ENCODE measurements at regions not wholly inside any gene's neighbourhood (a gene's known extent, or its start where the extent isn't known, plus 50 kb on each side); places are given as distances from the start of the nearest gene placed in this dataset.
"Not testable (repeated sequence)": the region's sequence is repeated elsewhere in the genome, so short reads cannot be mapped to it uniquely, and the experiment has no call there.

DNA sequence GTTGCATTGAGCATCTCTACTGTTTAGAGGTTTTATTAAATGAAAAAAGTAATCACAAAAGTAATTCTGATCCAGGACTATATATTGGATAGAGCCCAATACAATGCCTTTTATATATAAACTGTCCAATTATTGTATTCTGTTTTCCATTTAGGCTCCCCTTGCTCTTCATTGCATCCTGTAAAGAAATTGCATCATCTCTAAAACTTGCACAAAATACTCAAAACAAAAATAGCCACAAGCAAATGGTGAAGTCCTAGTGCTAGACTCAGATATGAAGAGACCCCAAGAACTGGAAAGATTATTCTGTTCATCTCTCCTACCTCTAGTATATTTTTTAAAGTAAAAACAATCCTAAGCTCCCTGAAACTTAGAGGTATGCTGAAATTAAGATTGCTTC lies 195.8 kb downstream of the NNT start:
- Histone ChIP-seq H3K9ac (ENCODE audit: low read length) (no peak overlapping the region), H3K36me3 (ENCODE audit: control insufficient read depth in 1 of 2, insufficient read depth in 2 of 2, low read length in 2 of 2) (no peaks in the 10 kb centered on the region), H3K4me2 (ENCODE audit: low read length) (no peak overlapping the region), H3K9me2 (ENCODE audit: insufficient read depth) (no peaks in the 10 kb centered on the region), H3K27me3 (ENCODE audit: insufficient read depth, low read length) (no peaks in the 10 kb centered on the region), H3K4me1 (ENCODE audit: control insufficient read depth in 1 of 2, insufficient read depth in 2 of 2, low read length in 2 of 2) (no peaks in the 10 kb centered on the region), H2AFZ (ENCODE audit: low read depth, low read length, poor library complexity, severe bottlenecking) (no peak overlapping the region), H3K79me2 (ENCODE audit: insufficient read depth, low read length) (no peaks in the 10 kb centered on the region), H3K27ac (ENCODE audit: low read depth, low read length) (no peak overlapping the region), H3K9me3 (ENCODE audit: control insufficient read depth in 1 of 2, insufficient read depth in 1 of 2, low read depth in 1 of 2, low read length in 2 of 2) (no peaks in the 10 kb centered on the region), H3K4me3 (replicated peaks in 1 of 2; ENCODE audit: low read depth in 1 of 2, low read length in 2 of 2) (no peak overlapping the region), H4K20me1 (ENCODE audit: insufficient read depth) (no peaks in the 10 kb centered on the region)
- intact Hi-C loops (cut with micrococcal nuclease) = loop anchor here (5.0 kb wide), 1 partner anchor 761 kb away; no protein-coding TSS in a partner anchor
- BruUV-seq (replicated peaks) = no TSS peak
- ChIA-PET POLR2A (no interaction called here), CTCF (no interaction called here), RAD21 (ENCODE audit: low non-redundant PET in 1 of 2, low total read pairs in 2 of 2, uncharacterized antibody in 2 of 2, unreplicated experiment in 2 of 2) (no interaction called here)
- TF ChIP-seq TCF7L2 (IDR thresholded peaks at IDR 0.05; ENCODE audit: borderline replicate concordance, extremely low read depth, insufficient read depth, insufficient read length) = no peak
- no peak for TF ChIP-seq JUND (IDR thresholded peaks at IDR 0.05)
- no peak for TF ChIP-seq POLR2AphosphoS5 (IDR thresholded peaks at IDR 0.05; ENCODE audit: low read depth, low read length)
- TF ChIP-seq EZH2 (IDR thresholded peaks at IDR 0.05) = no peak
- TF ChIP-seq MAX (IDR thresholded peaks at IDR 0.05) = no peak
- no peak for TF ChIP-seq YY1 (IDR thresholded peaks at IDR 0.05; ENCODE audit: extremely low read depth, insufficient replicate concordance, low read depth, low read length)
- TF ChIP-seq, protein P1, sequence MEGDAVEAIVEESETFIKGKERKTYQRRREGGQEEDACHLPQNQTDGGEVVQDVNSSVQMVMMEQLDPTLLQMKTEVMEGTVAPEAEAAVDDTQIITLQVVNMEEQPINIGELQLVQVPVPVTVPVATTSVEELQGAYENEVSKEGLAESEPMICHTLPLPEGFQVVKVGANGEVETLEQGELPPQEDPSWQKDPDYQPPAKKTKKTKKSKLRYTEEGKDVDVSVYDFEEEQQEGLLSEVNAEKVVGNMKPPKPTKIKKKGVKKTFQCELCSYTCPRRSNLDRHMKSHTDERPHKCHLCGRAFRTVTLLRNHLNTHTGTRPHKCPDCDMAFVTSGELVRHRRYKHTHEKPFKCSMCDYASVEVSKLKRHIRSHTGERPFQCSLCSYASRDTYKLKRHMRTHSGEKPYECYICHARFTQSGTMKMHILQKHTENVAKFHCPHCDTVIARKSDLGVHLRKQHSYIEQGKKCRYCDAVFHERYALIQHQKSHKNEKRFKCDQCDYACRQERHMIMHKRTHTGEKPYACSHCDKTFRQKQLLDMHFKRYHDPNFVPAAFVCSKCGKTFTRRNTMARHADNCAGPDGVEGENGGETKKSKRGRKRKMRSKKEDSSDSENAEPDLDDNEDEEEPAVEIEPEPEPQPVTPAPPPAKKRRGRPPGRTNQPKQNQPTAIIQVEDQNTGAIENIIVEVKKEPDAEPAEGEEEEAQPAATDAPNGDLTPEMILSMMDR (IDR thresholded peaks at IDR 0.05 in 2 of 3, conservative IDR thresholded peaks at IDR 0.05 in 1 of 3; ENCODE audit: borderline replicate concordance in 1 of 3, insufficient read depth in 1 of 3, low read depth in 2 of 3, low read length in 2 of 3) = no peak
- no peak for TF ChIP-seq ZFX (IDR thresholded peaks at IDR 0.05)
- no peak for ATAC-seq
- DNase-seq (ENCODE audit: low read depth, low spot score) = no peak

GRCh38 chr5:43791880-43792279 lies 188.9 kb downstream of the NNT start:
- RAD21 ChIA-PET (ENCODE audit: low non-redundant PET in 1 of 2, low total read pairs in 2 of 2, uncharacterized antibody in 2 of 2, unreplicated experiment in 2 of 2); H3K4me1 ChIP-seq (ENCODE audit: control insufficient read depth in 1 of 2, insufficient read depth in 2 of 2, low read length in 2 of 2); H3K4me3 ChIP-seq (replicated peaks in 1 of 2; ENCODE audit: low read depth in 1 of 2, low read length in 2 of 2); intact Hi-C loops (cut with micrococcal nuclease); H2AFZ ChIP-seq (ENCODE audit: low read depth, low read length, poor library complexity, severe bottlenecking); H3K9me3 ChIP-seq (ENCODE audit: control insufficient read depth in 1 of 2, insufficient read depth in 1 of 2, low read depth in 1 of 2, low read length in 2 of 2); H3K27ac ChIP-seq (ENCODE audit: low read depth, low read length); POLR2A ChIA-PET; H3K79me2 ChIP-seq (ENCODE audit: insufficient read depth, low read length); H3K9ac ChIP-seq (ENCODE audit: low read length); H3K9me2 ChIP-seq (ENCODE audit: insufficient read depth); H3K36me3 ChIP-seq (ENCODE audit: control insufficient read depth in 1 of 2, insufficient read depth in 2 of 2, low read length in 2 of 2); CTCF ChIA-PET; BruUV-seq (replicated peaks); H3K27me3 ChIP-seq (ENCODE audit: insufficient read depth, low read length); ATAC-seq; H3K4me2 ChIP-seq (ENCODE audit: low read length); DNase-seq (ENCODE audit: low read depth, low spot score); H4K20me1 ChIP-seq (ENCODE audit: insufficient read depth): not testable (repeated sequence)
